ENCODE measurements at regions not wholly inside any gene's neighbourhood (a gene's known extent, or its start where the extent isn't known, plus 50 kb on each side); places are given as distances from the start of the nearest gene placed in this dataset.
A peak's percentile ranks its signal among the peaks of the same experiment; 100 is the strongest.

GRCh38 chr4:67035986-67036385, 509.3 kb downstream of the CENPC start:
- no peak for DNase-seq

DNA sequence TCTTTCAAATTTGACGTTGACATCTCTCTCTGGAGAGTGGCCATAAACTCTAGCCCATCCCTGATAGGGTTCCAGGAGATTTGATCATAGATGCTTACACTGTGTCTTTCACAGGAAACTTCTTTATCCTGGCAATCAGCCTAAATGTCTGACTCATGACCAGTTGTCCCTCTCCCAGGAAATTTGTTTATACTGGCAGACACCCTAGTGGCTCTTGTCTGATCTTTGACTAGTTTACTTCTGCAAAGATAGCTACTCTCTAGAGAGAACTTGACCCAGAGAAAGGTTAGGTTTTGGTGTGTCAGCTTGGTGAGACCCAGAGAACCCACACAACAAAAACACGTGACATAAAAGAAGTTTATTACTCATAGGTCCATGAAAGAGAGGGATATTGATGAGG, 509.8 kb downstream of the CENPC start:
- no peak for DNase-seq

GRCh38 chr4:67030636-67031035, 514.7 kb downstream of the CENPC start:
- DNase-seq: no peak

DNA sequence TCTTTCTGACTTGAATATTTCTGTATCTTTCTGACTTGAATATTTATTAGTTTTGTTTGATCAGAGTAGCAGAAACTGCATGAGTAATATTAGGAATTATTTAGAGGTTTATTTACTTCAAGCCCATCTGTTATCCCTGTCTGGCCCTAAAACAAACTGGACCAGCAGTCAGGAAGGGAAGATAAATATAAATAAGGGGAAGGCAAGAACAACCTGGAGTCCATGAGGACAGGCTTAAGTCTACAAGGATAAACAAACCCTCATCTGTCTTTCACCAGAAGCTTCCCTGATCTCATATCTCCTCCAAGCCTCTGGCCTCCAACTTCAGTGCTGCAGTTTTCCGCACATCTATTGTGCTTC, 524.9 kb downstream of the CENPC start:
- DNase-seq: no peak

DNA sequence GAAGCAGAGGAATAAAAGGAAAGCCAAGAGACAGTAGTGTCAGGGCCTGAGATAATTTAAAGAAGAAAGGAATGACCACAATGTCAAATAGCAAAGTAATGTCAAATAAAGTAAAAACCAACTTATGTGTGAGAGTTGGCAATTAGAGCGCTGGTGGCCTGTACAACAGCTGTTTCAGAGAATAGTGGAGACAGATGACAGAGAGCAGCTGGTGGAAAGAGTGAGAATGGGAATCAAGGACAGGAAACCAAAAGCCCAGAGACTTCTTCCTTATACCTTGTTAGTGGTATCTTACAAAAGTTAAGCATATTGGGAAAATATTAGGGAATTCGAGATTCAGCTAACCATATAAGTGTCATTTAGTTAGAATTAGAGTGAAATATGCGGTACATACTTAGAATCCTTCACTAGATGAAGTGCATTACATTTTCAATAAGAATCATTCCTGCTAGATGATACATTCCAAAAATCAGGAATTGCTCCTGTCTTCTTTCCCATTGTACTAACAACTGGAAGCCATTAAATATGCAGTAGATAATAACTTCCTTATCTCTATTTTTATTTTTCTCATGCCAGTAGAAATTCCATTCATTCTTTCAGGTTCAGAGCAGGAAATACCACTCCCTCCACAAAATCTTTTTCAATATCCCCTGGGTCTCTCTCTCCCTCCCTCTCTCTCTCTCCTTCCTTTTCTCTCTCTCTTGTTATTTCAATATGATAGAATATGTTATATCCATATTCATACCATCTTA, 525.4 kb downstream of the CENPC start:
- peak; percentile 44 for DNase-seq

DNA sequence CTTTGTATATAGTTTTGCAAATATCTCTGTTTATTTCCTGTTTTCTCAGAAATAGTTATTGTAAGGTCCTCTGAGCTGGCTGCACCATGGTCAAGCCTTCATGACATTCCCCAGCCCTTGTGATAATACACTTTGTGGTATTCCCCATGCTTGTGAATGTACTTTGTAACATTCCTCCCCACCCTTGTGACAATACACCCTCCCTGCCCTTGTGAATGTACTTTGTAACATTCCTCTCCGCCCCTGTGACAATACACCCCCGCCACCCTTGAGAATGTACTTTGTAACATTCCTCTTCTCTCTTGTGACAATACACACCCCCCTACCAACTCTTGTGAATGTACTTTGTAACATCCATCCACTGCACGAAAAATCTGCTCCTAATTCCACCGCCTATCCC, 530.7 kb downstream of the CENPC start:
- no peak for DNase-seq

- DNase-seq: no peak
These were observed 538.5 kb downstream of the CENPC start for GRCh38 chr4:67006791-67007190.

DNA sequence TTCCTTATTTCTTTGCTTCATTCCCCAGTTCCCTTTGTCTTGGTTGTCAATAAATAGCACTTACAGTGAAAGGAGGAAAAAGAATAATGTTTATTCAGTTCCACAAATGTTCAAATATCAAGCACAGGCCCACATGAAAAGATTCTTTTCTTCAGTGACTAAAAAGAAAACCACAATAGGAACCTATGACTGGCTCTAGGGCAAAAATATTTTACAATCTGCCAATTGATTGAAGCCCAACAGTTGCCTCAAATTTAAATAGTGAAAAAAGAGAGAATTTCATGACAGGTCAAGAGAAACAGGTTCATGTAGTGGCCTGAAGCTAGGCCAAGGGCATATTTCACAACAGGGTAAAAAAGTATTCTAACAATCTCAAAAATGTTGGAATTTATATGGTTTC, 553.8 kb downstream of the CENPC start:
- no peak for DNase-seq

DNA sequence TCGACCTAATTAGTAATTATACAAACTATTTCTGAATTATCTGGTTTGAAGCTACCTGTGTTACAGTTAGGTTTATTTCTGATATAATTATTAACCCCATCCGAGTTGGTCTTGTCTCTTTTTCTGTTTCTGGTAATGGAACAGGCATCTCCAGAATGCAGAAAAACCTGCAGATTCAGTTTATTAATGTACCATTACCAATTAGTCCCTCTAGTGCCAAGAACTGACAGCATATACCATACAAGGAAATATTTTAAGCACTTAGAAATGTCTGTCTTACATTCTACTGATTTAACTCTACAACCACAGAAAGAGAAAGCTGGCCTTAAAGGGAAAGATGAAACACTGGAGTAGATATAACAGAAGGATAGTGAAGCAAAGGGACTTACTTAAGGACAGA, 570.6 kb downstream of the CENPC start:
- DNase-seq: no peak

GRCh38 chr4:66972087-66972486, 573.2 kb downstream of the CENPC start:
- no peak for DNase-seq

GRCh38 chr4:66964467-66964866, 580.8 kb downstream of the CENPC start:
- no peak for DNase-seq

DNA sequence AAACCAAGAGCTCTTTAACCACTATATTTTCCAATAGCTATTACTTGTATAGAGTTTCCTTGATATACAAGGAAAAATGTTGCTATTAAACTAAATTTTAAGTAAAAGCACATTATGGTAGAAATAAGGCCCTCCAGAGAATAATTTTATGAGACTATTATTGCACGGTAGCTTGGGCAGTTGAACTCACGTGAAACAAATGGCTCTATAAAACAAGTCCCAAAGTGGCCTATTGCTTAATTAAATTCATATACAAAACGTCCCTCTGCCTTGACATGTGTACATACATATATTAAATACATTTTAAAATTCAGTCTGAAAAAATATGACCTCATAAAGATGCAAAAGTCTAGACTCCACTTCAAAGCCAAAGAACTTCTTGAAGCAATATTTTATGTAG, 582.2 kb downstream of the CENPC start:
- DNase-seq: no peak

GRCh38 chr4:66959207-66959606, 586.1 kb downstream of the CENPC start:
- DNase-seq: no peak

DNA sequence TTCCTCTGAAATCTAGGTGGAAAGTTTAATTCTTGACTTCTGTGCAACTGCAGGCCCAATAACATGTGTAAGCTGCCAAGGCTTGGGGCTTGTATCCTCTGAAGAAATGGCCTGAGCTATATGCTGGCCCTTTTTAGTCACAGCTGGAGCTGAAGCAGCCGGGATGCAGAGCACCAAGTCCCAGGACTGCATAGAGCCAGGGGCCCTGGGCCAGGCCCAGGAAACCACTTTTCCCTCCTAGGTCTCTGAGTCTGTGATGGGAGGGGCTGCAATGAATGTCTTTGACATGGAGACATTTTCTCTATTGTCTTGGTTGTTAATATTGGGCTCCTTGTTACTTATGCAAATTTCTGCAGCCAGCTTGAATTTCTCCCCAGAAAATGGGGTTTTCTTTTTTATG, 588.5 kb downstream of the CENPC start:
- no peak for DNase-seq

GRCh38 chr4:66956426-66956825, 588.9 kb downstream of the CENPC start:
- no peak for DNase-seq

DNA sequence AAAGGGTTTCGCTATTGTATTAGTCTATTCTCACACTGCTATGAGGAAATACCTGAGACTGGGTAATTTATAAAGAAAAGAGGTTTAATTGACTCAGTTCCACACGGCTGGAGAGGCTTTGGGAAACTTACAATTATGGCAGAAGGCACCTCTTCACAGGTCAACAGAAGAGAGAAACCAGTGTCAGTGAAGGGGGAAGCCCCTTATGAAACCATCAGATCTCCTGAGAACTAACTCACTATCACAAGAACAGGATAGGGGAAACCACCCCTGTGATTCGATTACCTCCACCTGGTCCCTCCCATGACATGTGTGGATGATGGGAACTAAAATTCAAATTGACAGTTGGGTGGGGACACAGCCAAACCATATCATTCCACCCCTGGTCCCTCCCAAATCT, 589.5 kb downstream of the CENPC start:
- DNase-seq: no peak

- DNase-seq: no peak
These were observed 595.9 kb downstream of the CENPC start for GRCh38 chr4:66949419-66949818.

- DNase-seq: peak; percentile 28
These were observed 598.5 kb downstream of the CENPC start for GRCh38 chr4:66946761-66947160.

- no peak for DNase-seq
These were observed 602.2 kb downstream of the CENPC start for GRCh38 chr4:66943112-66943511.

GRCh38 chr4:66931981-66932380, 613.3 kb downstream of the CENPC start:
- DNase-seq: peak; percentile 60

- peak; percentile 59 for DNase-seq
These were observed 615.1 kb downstream of the CENPC start for GRCh38 chr4:66930206-66930605.

- DNase-seq: peak; percentile 79
These were observed 615.6 kb downstream of the CENPC start for GRCh38 chr4:66929748-66930147.

GRCh38 chr4:66928881-66929280, 616.4 kb downstream of the CENPC start:
- DNase-seq: peak; percentile 36

- DNase-seq: peak; percentile 93
These were observed 617.4 kb downstream of the CENPC start for GRCh38 chr4:66927937-66928336.

DNA sequence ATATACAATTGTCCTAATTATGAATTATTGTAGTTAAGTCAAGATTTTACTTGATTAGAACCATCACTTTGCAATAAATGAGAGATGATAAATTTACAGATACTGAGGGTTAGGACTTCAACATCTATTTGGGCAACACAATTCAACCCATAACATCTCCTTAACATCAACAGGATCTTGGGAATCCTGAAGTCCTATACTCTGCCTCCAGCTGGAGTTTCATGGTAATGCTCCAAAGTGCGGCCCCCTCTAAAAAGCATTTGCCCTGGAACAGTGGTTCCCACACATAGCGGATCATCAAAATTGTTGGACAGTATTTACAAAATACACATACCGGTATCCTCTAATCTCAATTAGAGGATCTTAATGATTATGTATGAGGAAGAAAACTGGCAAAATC, 618.6 kb downstream of the CENPC start:
- no peak for DNase-seq
